ENCODE measurements at regions not wholly inside any gene's neighbourhood (a gene's known extent, or its start where the extent isn't known, plus 50 kb on each side); places are given as distances from the start of the nearest gene placed in this dataset.

GRCh38 chr6:43913375-43914271, 143.6 kb downstream of the VEGFA start (continued):
- TF ChIP-seq IRF9 (CRISPR knock-in tag; IDR thresholded peaks at IDR 0.05; ENCODE audit: borderline replicate concordance), result 0 out of 2 replicates have a peak, but pooled peaks have one; percentile 54
- 0 out of 2 replicates have a peak, but pooled peaks have one; percentile 25 for TF ChIP-seq TOPORS (CRISPR knock-in tag; IDR thresholded peaks at IDR 0.05)
- 0 out of 2 replicates have a peak, but pooled peaks have one; percentile 47 for TF ChIP-seq ZNF546 (CRISPR knock-in tag; conservative IDR thresholded peaks at IDR 0.05)
- peak; percentile 13; the same call in 1 of the 2 replicates for TF ChIP-seq DPF2 (CRISPR knock-in tag; IDR thresholded peaks at IDR 0.05; ENCODE audit: borderline replicate concordance, low read depth)
- peak; percentile 94 for TF ChIP-seq HIC2 (CRISPR knock-in tag; IDR thresholded peaks at IDR 0.05; ENCODE audit: low read depth)
- TF ChIP-seq MYC (CRISPR knock-in tag; IDR thresholded peaks at IDR 0.05; ENCODE audit: borderline replicate concordance), result peak; percentile 79; the same call in 1 of the 2 replicates
- no peak for TF ChIP-seq ZFP62 (CRISPR knock-in tag; IDR thresholded peaks at IDR 0.05)
- 0 out of 2 replicates have a peak, but pooled peaks have one; percentile 12 for TF ChIP-seq ZSCAN29 (CRISPR knock-in tag; conservative IDR thresholded peaks at IDR 0.05)
- peak in 1 of 2 experiments; percentile 9; a peak in 1 of 4 replicates for TF ChIP-seq EP300 (IDR thresholded peaks at IDR 0.05; ENCODE audit: low read depth in 2 of 2, low read length in 2 of 2)
- no peak for TF ChIP-seq EP300 (CRISPR knock-in tag; IDR thresholded peaks at IDR 0.05; ENCODE audit: borderline replicate concordance)
- no peak for TF ChIP-seq PLRG1 (conservative IDR thresholded peaks at IDR 0.05)
- peak; percentile 53; the same call in 1 of the 2 replicates for TF ChIP-seq ARNTL (CRISPR knock-in tag; IDR thresholded peaks at IDR 0.05)
- TF ChIP-seq MTF1 (CRISPR knock-in tag; IDR thresholded peaks at IDR 0.05), result no peak
- TF ChIP-seq ZBTB7A (CRISPR knock-in tag; IDR thresholded peaks at IDR 0.05), result 0 out of 2 replicates have a peak, but pooled peaks have one; percentile 14
- no peak for TF ChIP-seq ZNF24 (IDR thresholded peaks at IDR 0.05)
- TF ChIP-seq XRCC5 (optimal IDR thresholded peaks at IDR 0.05; ENCODE audit: low read length), result peak; percentile 3
- TF ChIP-seq NFATC3 (CRISPR knock-in tag; IDR thresholded peaks at IDR 0.05), result no peak
- TF ChIP-seq ZNF572 (CRISPR knock-in tag; IDR thresholded peaks at IDR 0.05), result no peak
- TF ChIP-seq IRF2 (CRISPR knock-in tag; IDR thresholded peaks at IDR 0.05), result 0 out of 2 replicates have a peak, but pooled peaks have one; percentile 11
- 0 out of 2 replicates have a peak, but pooled peaks have one; percentile 28 for TF ChIP-seq MED1 (CRISPR knock-in tag; IDR thresholded peaks at IDR 0.05)
- TF ChIP-seq ZNF687 (CRISPR knock-in tag; IDR thresholded peaks at IDR 0.05), result peak; percentile 5
- 0 out of 2 replicates have a peak, but pooled peaks have one; percentile 35 for TF ChIP-seq ZSCAN22 (CRISPR knock-in tag; IDR thresholded peaks at IDR 0.05)
- peak; percentile 74 for TF ChIP-seq GATAD2A (CRISPR knock-in tag; IDR thresholded peaks at IDR 0.05)
